Heart right ventricle (tissue), 16 donors: ENCODE measurements at regions not wholly inside any gene's neighbourhood (a gene's known extent, or its start where the extent isn't known, plus 50 kb on each side); places are given as distances from the start of the nearest gene placed in this dataset.
"Not testable (repeated sequence)": the region's sequence is repeated elsewhere in the genome, so short reads cannot be mapped to it uniquely, and the experiment has no call there.

ENCODE experiments used
- ATAC-seq, 8 donors: fragments of 200-7000 bp; cut with Tn5 transposase; one replicate each; pipeline ENCODE4 v1.9.1; 2020; ENCODE audit warnings: mild to moderate bottlenecking in 8 of 8, moderate library complexity in 8 of 8, moderate number of reproducible peaks in 1 of 8
- DNase-seq, 2 donors: peaks; one replicate each; pipeline ENCODE4 v3.0.0-alpha.2; 2020
- H3K27ac ChIP-seq, 10 donors: fragments of 200-600 bp; sonication (generic) in 2 of 10; one replicate each; pipeline versions ENCODE4 v1.5.0 to v1.8.0; 2020 to 2022; ENCODE audit warnings: mild to moderate bottlenecking in 3 of 10
- H3K27me3 ChIP-seq, 7 donors: fragments of 200-600 bp; one replicate each; pipeline ENCODE4 v1.8.0; 2021 to 2022; ENCODE audit warnings: mild to moderate bottlenecking in 2 of 7
- H3K36me3 ChIP-seq, 9 donors: fragments of 200-600 bp; sonication (generic) in 1 of 9; one replicate each; pipeline versions ENCODE4 v1.5.0 to v1.8.0; 2020 to 2022; ENCODE audit warnings: mild to moderate bottlenecking in 2 of 9
- H3K4me1 ChIP-seq, 9 donors: fragments of 200-600 bp; sonication (generic) in 1 of 9; one replicate each; pipeline versions ENCODE4 v1.5.0 to v1.8.0; 2020 to 2022; ENCODE audit warnings: mild to moderate bottlenecking in 4 of 9
- H3K4me3 ChIP-seq, 10 donors: fragments of 200-600 bp; sonication (generic) in 2 of 10; one replicate each; pipeline versions ENCODE4 v1.5.0 to v1.8.0; 2020 to 2022; ENCODE audit warnings: mild to moderate bottlenecking in 7 of 10, moderate library complexity in 2 of 10
- H3K9me3 ChIP-seq, 11 donors: fragments of 200-600 bp in 10 of 11; sonication (generic) in 2 of 11; one replicate each; pipeline versions ENCODE4 v1.5.0 to v1.8.0; 2013 to 2022; ENCODE audit warnings: mild to moderate bottlenecking in 2 of 11, control low read depth in 1 of 11, moderate library complexity in 1 of 11
- CTCF ChIP-seq, 9 donors: fragments of 200-600 bp; sonication (generic) in 2 of 9; IDR thresholded peaks; one replicate each; pipeline versions ENCODE4 v1.5.0 to v1.8.0; 2021 to 2022; ENCODE audit warnings: antibody characterized with exemption in 9 of 9, mild to moderate bottlenecking in 5 of 9, moderate library complexity in 1 of 9
- WGBS, 2 donors: extraction: QIAGEN DNeasy Blood & Tissue Kit; methylation state at CpG; one replicate each; pipeline ENCODE4 v1.1.7; 2013; ENCODE audit warnings: inconsistent platforms in 1 of 2; 5-methylcytosine and 5-hydroxymethylcytosine counted together
- intact Hi-C, 10 donors: fragments of 100-400 bp; cut with DNase I; formaldehyde crosslinking; loops; one replicate each; pipeline versions ENCODE4 v1.11.1 to v1.14.2; 2022
- donor health status: Arrhythmogenic right ventricular cardiomyopathy.
- donor health status: ischemic (EF 13 %, LVEDD 7.1; RV severe dilation, severe dysfunction).
- donor health status: healthy with polysubstance abuse.
- donor health status: DM: no; HTN: yes; CAD: no.
- donor health status: DM: no; HTN: no; CAD: no.
- donor health status: ischemic (EF 25% LVEDD 6.9; RV normal size, moderate dysfunction).
- donor health status: ischemic (EF 25% LVEDD 5.7; RV mildly dilated, moderate dysfunction).
- donor health status: healthy.
- donor health status: DM: yes; HTN: yes; CAD: no.
- donor health status: Ischemic cardiomyopathy.
- donor health status: ischemic (EF 35%, LVEDD 5.7; RV mildly dilated, moderate dysfunction).
- donor health status: nonischemic (EF 11% LVEDD 7.7; RV severe dilation, severe dysfunction).
- donor health status: DM: yes; HTN: yes; CAD: no.
- donor health status: PGD.
- donor health status: ischemic (EF 29% LVEDD 5.4; RV normal size, mild dysfunction).
- donor health status: nonischemic (EF 23%, LVEDD 6.1; RV moderate dilation, normal function).

GRCh38 chr1:196043268-196043667 lies 565.0 kb downstream of the KCNT2 start:
- DNase-seq = no peak
- H3K27me3 ChIP-seq = no peaks in the 10 kb centered on the region
- no peaks in the 10 kb centered on the region for H3K36me3 ChIP-seq
- intact Hi-C loops = no loop called here
- TF ChIP-seq CTCF (IDR thresholded peaks at IDR 0.05) = no peak
- no peak overlapping the region for H3K27ac ChIP-seq
- peaks cover 0 to 28% (median 7%) of the 10 kb centered on the region in 11 donors for H3K9me3 ChIP-seq
- no peak overlapping the region for H3K4me3 ChIP-seq
- WGBS, 2 donors = 86 to 88% methylated on average over 2 of the region's 2 CpGs
- no peak for ATAC-seq
- no peaks in the 10 kb centered on the region for H3K4me1 ChIP-seq

- intact Hi-C loops = no loop called here
- no peak overlapping the region for H3K4me3 ChIP-seq
- DNase-seq (no peak), ATAC-seq (no peak)
- H3K9me3 ChIP-seq = peaks cover 0 to 8% (median 0%) of the 10 kb centered on the region in 11 donors
- no peaks in the 10 kb centered on the region for H3K36me3 ChIP-seq
- H3K27ac ChIP-seq = no peak overlapping the region
- no peaks in the 10 kb centered on the region for H3K27me3 ChIP-seq
- no peak for TF ChIP-seq CTCF (IDR thresholded peaks at IDR 0.05)
- WGBS, 2 donors = 34% methylated on average over 6 of the region's 6 CpGs
- no peaks in the 10 kb centered on the region for H3K4me1 ChIP-seq
Observed at GRCh38 chr1:196034080-196034706, 574.0 kb downstream of the KCNT2 start.

- H3K4me3 ChIP-seq, H3K4me1 ChIP-seq, ATAC-seq, H3K9me3 ChIP-seq, DNase-seq, intact Hi-C loops, H3K36me3 ChIP-seq, H3K27me3 ChIP-seq, H3K27ac ChIP-seq: not testable (repeated sequence)
- 67 to 75% methylated on average over 2 of the region's 2 CpGs for WGBS, 2 donors
Observed at GRCh38 chr1:196031387-196031786, 576.9 kb downstream of the KCNT2 start.

- TF ChIP-seq CTCF (IDR thresholded peaks at IDR 0.05) = no peak
- no peaks in the 10 kb centered on the region for H3K9me3 ChIP-seq
- DNase-seq = no peak
- intact Hi-C loops = no loop called here
- no peaks in the 10 kb centered on the region for H3K27me3 ChIP-seq
- no peak for ATAC-seq
- no peak overlapping the region for H3K27ac ChIP-seq
- no peaks in the 10 kb centered on the region for H3K4me1 ChIP-seq
- WGBS, 2 donors = 99 to 100% methylated on average over 1 of the region's 1 CpG
- no peaks in the 10 kb centered on the region for H3K36me3 ChIP-seq
- no peak overlapping the region for H3K4me3 ChIP-seq
Observed at GRCh38 chr1:196030455-196030854, 577.8 kb downstream of the KCNT2 start.

GRCh38 chr1:196029410-196029809 lies 578.8 kb downstream of the KCNT2 start:
- no peak for DNase-seq
- no peak for ATAC-seq
- H3K27me3 ChIP-seq = no peaks in the 10 kb centered on the region
- no peaks in the 10 kb centered on the region for H3K36me3 ChIP-seq
- intact Hi-C loops = no loop called here
- no peaks in the 10 kb centered on the region for H3K9me3 ChIP-seq
- H3K27ac ChIP-seq = no peak overlapping the region
- H3K4me1 ChIP-seq = no peaks in the 10 kb centered on the region
- WGBS, 2 donors = 87 to 90% methylated on average over 1 of the region's 1 CpG
- TF ChIP-seq CTCF (IDR thresholded peaks at IDR 0.05) = no peak
- H3K4me3 ChIP-seq = no peak overlapping the region
